GM12878 (cell line): ENCODE measurements at regions not wholly inside any gene's neighbourhood (a gene's known extent, or its start where the extent isn't known, plus 50 kb on each side); places are given as distances from the start of the nearest gene placed in this dataset.

Source experiments
- BACH1 ChIP-seq: fragments of 450-650 bp; IDR thresholded peaks from 2 replicates; pipeline ENCODE4 v1.6.1; 2017; ENCODE audit warnings: mild to moderate bottlenecking, borderline replicate concordance
- E2F8 ChIP-seq: fragments of 450-650 bp; IDR thresholded peaks from 2 replicates; pipeline ENCODE4 v1.6.1; 2018; ENCODE audit warnings: mild to moderate bottlenecking, low read depth, moderate library complexity; ENCODE audit not compliant: partially characterized antibody
- HCFC1 ChIP-seq: fragments of 150-350 bp; IDR thresholded peaks from 2 replicates; pipeline ENCODE4 v1.6.1; 2014; ENCODE audit warnings: low read length
- IKZF1 ChIP-seq: fragments of 450-650 bp; conservative IDR thresholded peaks from 2 replicates; pipeline ENCODE4 v1.6.1; 2017; ENCODE audit warnings: antibody characterized with exemption, mild to moderate bottlenecking
- KAT2A ChIP-seq: conservative IDR thresholded peaks from 2 replicates; pipeline ENCODE4 v1.6.1; 2011; ENCODE audit warnings: low read depth, low read length; ENCODE audit not compliant: control insufficient read depth
- NFYA ChIP-seq: IDR thresholded peaks from 2 replicates; pipeline ENCODE4 v1.6.1; 2011; ENCODE audit warnings: low read depth, mild to moderate bottlenecking, low read length, improper control_type of control experiment, borderline replicate concordance
- NR2F1 ChIP-seq: fragments of 450-650 bp; conservative IDR thresholded peaks from 2 replicates; pipeline ENCODE4 v1.6.1; 2017; ENCODE audit warnings: mild to moderate bottlenecking
- SKIL ChIP-seq: fragments of 450-650 bp; IDR thresholded peaks from 2 replicates; pipeline ENCODE4 v1.6.1; 2017; ENCODE audit warnings: mild to moderate bottlenecking, low read depth, inconsistent platforms; ENCODE audit not compliant: poor library complexity, severe bottlenecking

- TF ChIP-seq E2F8 = no peak
- TF ChIP-seq KAT2A = no peak
- TF ChIP-seq BACH1 = no peak
- TF ChIP-seq IKZF1 = peak; percentile 78
- TF ChIP-seq SKIL = no peak
- no peak for TF ChIP-seq NFYA
- 0 out of 2 replicates have a peak, but pooled peaks have one; percentile 32 for TF ChIP-seq NR2F1
- TF ChIP-seq HCFC1 = no peak
- TF ChIP-seq, all 136 proteins: peak for 6
These were observed 1234.7 kb upstream of the GJE1 start (continued) for GRCh38 chr6:140897804-140898573.
